ENCODE measurements at regions not wholly inside any gene's neighbourhood (a gene's known extent, or its start where the extent isn't known, plus 50 kb on each side); places are given as distances from the start of the nearest gene placed in this dataset.

GRCh38 chr4:29710519-29710918 is 1009.6 kb upstream of the PCDH7 start:
- TF ChIP-seq POLR2A (IDR thresholded peaks at IDR 0.05; ENCODE audit: extremely low read depth, insufficient read length) (no peak), CTCF (IDR thresholded peaks at IDR 0.05; ENCODE audit: low read depth, low read length) (no peak), MYC (IDR thresholded peaks at IDR 0.05; ENCODE audit: low read depth, low read length) (no peak)
